ENCODE measurements at regions not wholly inside any gene's neighbourhood (a gene's known extent, or its start where the extent isn't known, plus 50 kb on each side); places are given as distances from the start of the nearest gene placed in this dataset.

- TF ChIP-seq POLR2A (IDR thresholded peaks at IDR 0.05) (no peak), CTCF (IDR thresholded peaks at IDR 0.05) (no peak)
These were observed 868.5 kb upstream of the TENM4 start for GRCh38 chr11:80309301-80309700.
